ENCODE measurements at regions not wholly inside any gene's neighbourhood (a gene's known extent, or its start where the extent isn't known, plus 50 kb on each side); places are given as distances from the start of the nearest gene placed in this dataset.

DNA sequence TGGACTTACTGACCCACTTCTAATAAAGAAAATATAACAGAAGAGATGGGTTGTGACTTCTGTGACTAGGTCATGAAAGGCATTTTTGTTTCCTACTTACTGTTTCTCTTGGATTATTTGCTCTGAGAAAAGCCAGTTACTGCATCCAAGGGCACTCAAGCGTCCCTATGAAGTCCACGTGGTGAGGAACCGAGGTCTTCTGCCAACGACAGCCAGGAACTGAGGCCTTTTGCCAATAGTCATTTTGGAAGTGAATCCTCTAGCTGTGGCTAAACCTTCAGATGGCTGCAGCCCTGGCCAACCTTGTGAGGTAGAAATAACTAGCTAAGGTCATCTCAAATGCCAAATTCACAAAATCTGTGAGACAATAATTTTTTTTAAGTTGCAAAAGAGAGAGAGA, 449.8 kb upstream of the RGPD4 start:
- Histone ChIP-seq H3K4me3 (ENCODE audit: low read depth in 1 of 2, low read length in 2 of 2) (no peak overlapping the region), H3K36me3 (ENCODE audit: insufficient read depth, low read length) (no peaks in the 10 kb centered on the region), H3K9me3 (ENCODE audit: insufficient read depth, low read length, severe bottlenecking) (no peaks in the 10 kb centered on the region), H2AFZ (ENCODE audit: low read depth, low read length) (no peak overlapping the region), H3K79me2 (ENCODE audit: insufficient read depth, low read length) (no peaks in the 10 kb centered on the region), H3K9ac (ENCODE audit: low read depth, low read length) (no peak overlapping the region), H4K20me1 (ENCODE audit: insufficient read depth, low read length) (no peaks in the 10 kb centered on the region), H3K4me2 (ENCODE audit: insufficient read depth, low read length) (no peak overlapping the region), H3K27me3 (ENCODE audit: insufficient read depth, low read length, poor library complexity) (no peaks in the 10 kb centered on the region), H3K4me1 (ENCODE audit: insufficient read depth, low read length) (no peaks in the 10 kb centered on the region), H3K27ac (ENCODE audit: low read length) (no peak overlapping the region)
- no peak for TF ChIP-seq EZH2 (IDR thresholded peaks at IDR 0.05; ENCODE audit: borderline replicate concordance, low read depth, low read length, severe bottlenecking)
- TF ChIP-seq, protein P1, sequence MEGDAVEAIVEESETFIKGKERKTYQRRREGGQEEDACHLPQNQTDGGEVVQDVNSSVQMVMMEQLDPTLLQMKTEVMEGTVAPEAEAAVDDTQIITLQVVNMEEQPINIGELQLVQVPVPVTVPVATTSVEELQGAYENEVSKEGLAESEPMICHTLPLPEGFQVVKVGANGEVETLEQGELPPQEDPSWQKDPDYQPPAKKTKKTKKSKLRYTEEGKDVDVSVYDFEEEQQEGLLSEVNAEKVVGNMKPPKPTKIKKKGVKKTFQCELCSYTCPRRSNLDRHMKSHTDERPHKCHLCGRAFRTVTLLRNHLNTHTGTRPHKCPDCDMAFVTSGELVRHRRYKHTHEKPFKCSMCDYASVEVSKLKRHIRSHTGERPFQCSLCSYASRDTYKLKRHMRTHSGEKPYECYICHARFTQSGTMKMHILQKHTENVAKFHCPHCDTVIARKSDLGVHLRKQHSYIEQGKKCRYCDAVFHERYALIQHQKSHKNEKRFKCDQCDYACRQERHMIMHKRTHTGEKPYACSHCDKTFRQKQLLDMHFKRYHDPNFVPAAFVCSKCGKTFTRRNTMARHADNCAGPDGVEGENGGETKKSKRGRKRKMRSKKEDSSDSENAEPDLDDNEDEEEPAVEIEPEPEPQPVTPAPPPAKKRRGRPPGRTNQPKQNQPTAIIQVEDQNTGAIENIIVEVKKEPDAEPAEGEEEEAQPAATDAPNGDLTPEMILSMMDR (IDR thresholded peaks at IDR 0.05; ENCODE audit: borderline replicate concordance, extremely low read depth, low read length, poor library complexity, severe bottlenecking) = no peak
- DNase-seq = no peak
- no peak for ATAC-seq (ENCODE audit: insufficient read depth, low read depth)

GRCh38 chr2:107380912-107381311, 445.8 kb upstream of the RGPD4 start:
- H3K4me3 ChIP-seq (ENCODE audit: low read depth in 1 of 2, low read length in 2 of 2) = no peak overlapping the region
- no peak overlapping the region for H3K27ac ChIP-seq (ENCODE audit: low read length)
- no peak overlapping the region for H2AFZ ChIP-seq (ENCODE audit: low read depth, low read length)
- DNase-seq (no peak), ATAC-seq (ENCODE audit: insufficient read depth, low read depth) (no peak)
- H3K36me3 ChIP-seq (ENCODE audit: insufficient read depth, low read length) = no peaks in the 10 kb centered on the region
- H3K9ac ChIP-seq (ENCODE audit: low read depth, low read length) = no peak overlapping the region
- H3K4me1 ChIP-seq (ENCODE audit: insufficient read depth, low read length) = no peaks in the 10 kb centered on the region
- H3K79me2 ChIP-seq (ENCODE audit: insufficient read depth, low read length) = no peaks in the 10 kb centered on the region
- no peaks in the 10 kb centered on the region for H3K27me3 ChIP-seq (ENCODE audit: insufficient read depth, low read length, poor library complexity)
- no peaks in the 10 kb centered on the region for H4K20me1 ChIP-seq (ENCODE audit: insufficient read depth, low read length)
- TF ChIP-seq EZH2 (IDR thresholded peaks at IDR 0.05; ENCODE audit: borderline replicate concordance, low read depth, low read length, severe bottlenecking) = no peak
- TF ChIP-seq, protein P1 (IDR thresholded peaks at IDR 0.05; ENCODE audit: borderline replicate concordance, extremely low read depth, low read length, poor library complexity, severe bottlenecking) = no peak
- H3K9me3 ChIP-seq (ENCODE audit: insufficient read depth, low read length, severe bottlenecking) = no peaks in the 10 kb centered on the region
- no peak overlapping the region for H3K4me2 ChIP-seq (ENCODE audit: insufficient read depth, low read length)

DNA sequence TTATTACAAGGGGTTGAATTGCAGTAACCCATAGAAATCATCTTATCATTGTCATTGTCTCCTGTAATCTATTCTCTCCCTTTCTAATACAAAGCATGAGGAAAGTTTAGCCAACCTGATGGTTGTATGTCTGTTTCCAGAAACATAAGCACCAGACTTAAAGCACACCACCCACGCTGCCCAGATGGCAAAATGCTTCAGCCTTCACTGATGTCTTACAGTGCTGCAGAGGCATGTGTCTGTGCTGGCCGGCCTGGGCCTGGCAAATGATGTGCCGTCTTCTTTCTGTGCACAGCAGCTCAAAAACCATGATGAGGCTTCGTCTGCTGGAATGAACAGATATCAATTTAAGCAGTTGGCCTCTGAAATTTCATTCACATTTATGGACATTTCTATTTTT, 443.0 kb upstream of the RGPD4 start:
- no peaks in the 10 kb centered on the region for H4K20me1 ChIP-seq (ENCODE audit: insufficient read depth, low read length)
- no peaks in the 10 kb centered on the region for H3K36me3 ChIP-seq (ENCODE audit: insufficient read depth, low read length)
- H2AFZ ChIP-seq (ENCODE audit: low read depth, low read length) = no peak overlapping the region

More for the DNA sequence above, 443.0 kb upstream of the RGPD4 start:
- Histone ChIP-seq H3K27ac (ENCODE audit: low read length) (no peak overlapping the region), H3K4me2 (ENCODE audit: insufficient read depth, low read length) (no peak overlapping the region), H3K4me3 (ENCODE audit: low read depth in 1 of 2, low read length in 2 of 2) (no peak overlapping the region), H3K9ac (ENCODE audit: low read depth, low read length) (no peak overlapping the region), H3K4me1 (ENCODE audit: insufficient read depth, low read length) (no peaks in the 10 kb centered on the region), H3K9me3 (ENCODE audit: insufficient read depth, low read length, severe bottlenecking) (no peaks in the 10 kb centered on the region), H3K27me3 (ENCODE audit: insufficient read depth, low read length, poor library complexity) (no peaks in the 10 kb centered on the region), H3K79me2 (ENCODE audit: insufficient read depth, low read length) (no peaks in the 10 kb centered on the region)
- DNase-seq (no peak), ATAC-seq (ENCODE audit: insufficient read depth, low read depth) (no peak)
- TF ChIP-seq, protein P1 (IDR thresholded peaks at IDR 0.05; ENCODE audit: borderline replicate concordance, extremely low read depth, low read length, poor library complexity, severe bottlenecking) = no peak
- no peak for TF ChIP-seq EZH2 (IDR thresholded peaks at IDR 0.05; ENCODE audit: borderline replicate concordance, low read depth, low read length, severe bottlenecking)
